ENCODE measurements at regions not wholly inside any gene's neighbourhood (a gene's known extent, or its start where the extent isn't known, plus 50 kb on each side); places are given as distances from the start of the nearest gene placed in this dataset.

GRCh38 chr12:58066296-58066695 lies 124.9 kb downstream of the ATP23 start:
- TF ChIP-seq CTCF (IDR thresholded peaks at IDR 0.05; ENCODE audit: low read length), result no peak
- TF ChIP-seq EZH2 (IDR thresholded peaks at IDR 0.05; ENCODE audit: borderline replicate concordance, low read length), result no peak
